ENCODE measurements at regions not wholly inside any gene's neighbourhood (a gene's known extent, or its start where the extent isn't known, plus 50 kb on each side); places are given as distances from the start of the nearest gene placed in this dataset.

GRCh38 chrX:137195991-137196390 is 162.2 kb upstream of the GPR101 start:
- no peak for ATAC-seq (ENCODE audit: insufficient number of reproducible peaks, low FRiP score, low read depth)

GRCh38 chrX:137195296-137195695 is 161.5 kb upstream of the GPR101 start:
- Histone ChIP-seq H3K4me1 (ENCODE audit: control insufficient read depth in 1 of 2, low read depth in 2 of 2) (no peaks in the 10 kb centered on the region), H3K27ac (no peak overlapping the region), H3K9me3 (no peaks in the 10 kb centered on the region), H3K27me3 (replicated peaks; ENCODE audit: insufficient read depth) (no peaks in the 10 kb centered on the region), H3K36me3 (no peaks in the 10 kb centered on the region), H3K4me3 (no peak overlapping the region)
- no peak for TF ChIP-seq CTCF (IDR thresholded peaks at IDR 0.05)
- no peak for DNase-seq (ENCODE audit: low spot score)
- ATAC-seq (ENCODE audit: insufficient number of reproducible peaks, low FRiP score, low read depth), result no peak

More at GRCh38 chrX:137195991-137196390, 162.2 kb upstream of the GPR101 start:
- DNase-seq (ENCODE audit: low spot score), result no peak
- Histone ChIP-seq H3K27ac (no peak overlapping the region), H3K27me3 (replicated peaks; ENCODE audit: insufficient read depth) (no peaks in the 10 kb centered on the region), H3K9me3 (no peaks in the 10 kb centered on the region), H3K4me3 (no peak overlapping the region), H3K4me1 (ENCODE audit: control insufficient read depth in 1 of 2, low read depth in 2 of 2) (no peaks in the 10 kb centered on the region), H3K36me3 (no peaks in the 10 kb centered on the region)
- TF ChIP-seq CTCF (IDR thresholded peaks at IDR 0.05), result no peak

- Histone ChIP-seq H3K4me3 (no peak overlapping the region), H3K27me3 (replicated peaks; ENCODE audit: insufficient read depth) (no peaks in the 10 kb centered on the region), H3K27ac (no peak overlapping the region), H3K36me3 (no peaks in the 10 kb centered on the region), H3K9me3 (no peaks in the 10 kb centered on the region), H3K4me1 (ENCODE audit: control insufficient read depth in 1 of 2, low read depth in 2 of 2) (no peaks in the 10 kb centered on the region)
- no peak for ATAC-seq (ENCODE audit: insufficient number of reproducible peaks, low FRiP score, low read depth)
- no peak for DNase-seq (ENCODE audit: low spot score)
- TF ChIP-seq CTCF (IDR thresholded peaks at IDR 0.05), result no peak
Measured at GRCh38 chrX:137194164-137194563, 160.4 kb upstream of the GPR101 start.

- H3K4me3 ChIP-seq, result no peak overlapping the region
Measured at GRCh38 chrX:137187540-137187939, 153.7 kb upstream of the GPR101 start.

GRCh38 chrX:137178392-137178791 is 144.6 kb upstream of the GPR101 start:
- no peak for DNase-seq (ENCODE audit: low spot score)
- H3K4me3 ChIP-seq, result no peak overlapping the region
- H3K27me3 ChIP-seq (replicated peaks; ENCODE audit: insufficient read depth), result no peaks in the 10 kb centered on the region
- no peak overlapping the region for H3K27ac ChIP-seq
- TF ChIP-seq CTCF (IDR thresholded peaks at IDR 0.05), result no peak
- H3K9me3 ChIP-seq, result no peaks in the 10 kb centered on the region
- no peaks in the 10 kb centered on the region for H3K36me3 ChIP-seq
- no peak for ATAC-seq (ENCODE audit: insufficient number of reproducible peaks, low FRiP score, low read depth)
- H3K4me1 ChIP-seq (ENCODE audit: control insufficient read depth in 1 of 2, low read depth in 2 of 2), result no peaks in the 10 kb centered on the region

More at GRCh38 chrX:137187540-137187939, 153.7 kb upstream of the GPR101 start:
- Histone ChIP-seq H3K9me3 (no peaks in the 10 kb centered on the region), H3K4me1 (ENCODE audit: control insufficient read depth in 1 of 2, low read depth in 2 of 2) (no peaks in the 10 kb centered on the region), H3K36me3 (no peaks in the 10 kb centered on the region), H3K27me3 (replicated peaks; ENCODE audit: insufficient read depth) (no peaks in the 10 kb centered on the region), H3K27ac (no peak overlapping the region)
- TF ChIP-seq CTCF (IDR thresholded peaks at IDR 0.05), result no peak
- ATAC-seq (ENCODE audit: insufficient number of reproducible peaks, low FRiP score, low read depth) (no peak), DNase-seq (ENCODE audit: low spot score) (no peak)

All from thoracic aorta (tissue), 2 donors.